22Rv1 (cell line): ENCODE measurements at regions not wholly inside any gene's neighbourhood (a gene's known extent, or its start where the extent isn't known, plus 50 kb on each side); places are given as distances from the start of the nearest gene placed in this dataset.

Experiments
- CTCF ChIP-seq: fragments of 450-650 bp; IDR thresholded peaks from 2 replicates; pipeline ENCODE4 v1.5.1; 2017; ENCODE audit warnings: mild to moderate bottlenecking
- ZFX ChIP-seq: fragments of 450-650 bp; IDR thresholded peaks from 2 replicates; pipeline ENCODE4 v1.6.1; 2017; ENCODE audit warnings: antibody characterized with exemption, borderline replicate concordance

GRCh38 chr6:168371618-168371980 is 52.0 kb upstream of the DACT2 start:
- TF ChIP-seq CTCF, result no peak
- no peak for TF ChIP-seq ZFX
